NCI-H187 treated with DMSO at 0.1 percent for 48 hours (cell line): ENCODE measurements at regions not wholly inside any gene's neighbourhood (a gene's known extent, or its start where the extent isn't known, plus 50 kb on each side); places are given as distances from the start of the nearest gene placed in this dataset.
A peak's percentile ranks its signal among the peaks of the same experiment; 100 is the strongest.
"Not testable (repeated sequence)": the region's sequence is repeated elsewhere in the genome, so short reads cannot be mapped to it uniquely, and the experiment has no call there.

Experiments
- DNase-seq: peaks from one replicate; lab custom pipeline; 2025; lab: John Stamatoyannopoulos, UW

DNA sequence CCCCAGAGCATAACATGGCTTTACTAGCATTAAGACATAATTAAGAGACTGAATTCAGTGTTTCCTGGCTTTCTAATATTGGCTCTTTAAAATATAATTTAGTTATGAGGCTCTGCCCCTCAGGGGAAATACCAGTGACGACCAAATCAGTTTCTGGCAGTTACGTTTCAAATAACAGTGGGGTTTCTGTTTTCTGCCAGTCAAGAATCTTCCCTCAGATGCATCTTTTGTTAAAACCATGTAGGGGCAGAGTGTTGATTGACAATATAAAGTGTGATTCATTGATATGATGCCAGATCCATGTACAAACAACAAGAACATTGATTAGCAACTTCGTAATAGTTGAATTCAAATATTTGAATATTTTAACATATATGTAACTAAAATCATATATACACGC, 1169.7 kb downstream of the DIAPH3 start:
- DNase-seq, result no peak

GRCh38 chr13:58994777-58995176, 1169.0 kb downstream of the DIAPH3 start:
- DNase-seq, result no peak

GRCh38 chr13:58998716-58999115, 1165.0 kb downstream of the DIAPH3 start:
- no peak for DNase-seq

DNA sequence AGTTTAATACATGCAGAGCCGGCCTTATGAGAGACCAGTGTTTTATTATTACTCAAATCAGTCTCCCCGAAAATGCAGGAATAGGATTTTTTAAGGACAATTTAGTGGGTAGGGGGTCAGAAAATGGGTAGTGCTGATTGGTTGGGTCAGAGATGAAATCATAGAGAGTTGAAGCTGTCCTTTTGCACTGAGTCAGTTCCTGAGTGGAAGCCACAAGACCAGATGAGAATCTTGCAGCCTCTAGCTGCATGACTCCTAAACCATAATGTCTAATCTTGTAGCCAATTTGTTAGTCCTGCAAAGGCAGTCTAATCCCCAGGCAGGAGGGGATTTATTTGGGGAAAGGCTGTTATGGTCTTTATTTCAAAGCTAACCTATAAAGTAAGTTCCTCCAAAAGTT, 1163.9 kb downstream of the DIAPH3 start:
- no peak for DNase-seq

DNA sequence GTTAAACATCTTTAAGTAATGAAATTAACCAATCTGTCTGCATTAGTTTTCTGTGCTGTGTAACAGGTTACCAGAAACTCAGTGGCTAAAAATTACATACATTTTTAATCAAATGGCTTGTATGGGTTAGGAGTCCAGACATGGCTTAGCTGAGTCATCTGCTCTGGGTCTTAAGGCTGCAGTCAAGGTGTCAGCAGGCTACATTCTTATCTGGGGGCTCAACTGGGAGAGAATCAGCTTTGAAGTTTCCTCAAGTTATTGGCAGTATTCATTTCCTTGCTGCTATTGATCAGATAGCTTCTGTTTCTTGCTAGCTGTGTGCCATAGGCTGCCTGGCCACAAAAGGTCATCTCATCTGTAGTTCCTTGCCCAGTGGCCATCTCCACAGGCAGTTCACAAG, 1163.0 kb downstream of the DIAPH3 start:
- DNase-seq, result no peak

DNA sequence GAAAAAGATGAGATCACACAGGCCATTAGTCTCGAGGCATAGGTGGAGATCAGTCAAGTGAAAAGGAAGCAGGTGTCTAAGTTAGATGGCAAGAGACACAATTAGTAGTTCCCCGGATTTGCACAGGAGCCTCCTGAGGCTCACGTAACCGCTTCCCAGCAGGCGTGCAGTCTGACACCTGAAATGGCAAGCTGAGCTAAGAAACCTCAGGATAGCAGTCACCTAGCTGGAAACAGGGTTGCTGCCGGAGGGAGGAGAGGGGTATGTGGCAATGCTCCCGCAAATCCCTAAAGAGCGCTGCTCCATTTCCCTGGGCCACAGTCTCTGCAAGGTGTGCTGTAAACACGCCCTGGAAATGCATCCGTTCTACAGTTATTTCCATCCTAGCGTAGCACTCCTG, 1151.0 kb downstream of the DIAPH3 start:
- peak; percentile 28 for DNase-seq

DNA sequence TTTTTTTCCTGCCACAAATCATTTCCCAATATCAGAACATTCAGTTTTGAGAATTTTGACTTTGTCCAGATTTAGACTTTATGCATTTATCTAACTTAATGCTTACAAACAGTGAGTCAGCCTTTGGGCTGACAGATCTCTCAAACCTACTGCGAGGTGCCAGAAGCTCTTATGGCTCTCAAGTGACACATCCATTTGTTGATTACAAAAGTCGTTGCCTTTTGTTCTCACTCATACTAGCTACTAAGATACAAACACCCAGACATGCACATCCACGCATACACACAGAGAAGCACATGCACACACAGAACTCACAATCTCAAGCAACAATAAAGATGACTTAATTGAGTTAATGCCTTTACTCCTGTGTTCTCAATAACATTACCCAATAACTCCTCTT, 1147.5 kb downstream of the DIAPH3 start:
- no peak for DNase-seq

DNA sequence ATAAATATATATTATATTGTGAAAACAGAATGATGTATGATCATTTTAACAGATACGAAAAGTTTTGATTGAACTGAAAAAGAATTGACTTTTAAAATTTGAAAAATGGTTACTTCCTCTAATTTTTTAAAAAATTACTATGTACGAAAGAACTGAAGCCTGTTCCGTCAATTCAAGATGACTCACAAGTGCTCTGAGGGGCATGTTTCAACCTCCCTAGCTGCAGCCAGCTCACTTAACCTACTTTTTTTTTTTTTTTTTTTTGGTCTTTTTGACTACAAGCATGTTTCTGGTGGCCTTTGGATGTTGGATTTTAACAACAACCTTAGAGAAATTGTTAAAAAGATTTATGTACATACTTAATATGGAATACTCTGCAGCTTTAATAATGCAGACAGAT, 1139.3 kb downstream of the DIAPH3 start:
- no peak for DNase-seq

DNA sequence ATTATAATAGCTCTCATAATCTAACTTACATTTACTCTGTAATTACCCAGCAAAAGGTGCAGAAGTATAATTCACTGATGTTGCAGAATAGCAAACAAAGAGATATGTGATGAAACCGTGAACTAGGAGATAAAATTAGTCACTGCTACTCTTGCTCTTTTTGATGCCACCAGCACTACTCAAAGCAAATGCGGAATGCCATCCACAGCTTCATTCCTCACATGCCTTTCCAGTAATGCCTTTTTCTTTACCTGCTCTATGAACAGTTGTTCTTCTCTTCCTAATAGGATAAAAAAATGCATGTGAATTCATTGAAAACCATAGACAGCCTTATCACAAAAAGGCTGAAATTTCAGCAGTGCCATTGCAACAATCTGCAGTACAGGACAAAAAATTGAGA, 1129.5 kb downstream of the DIAPH3 start:
- DNase-seq, result no peak

DNA sequence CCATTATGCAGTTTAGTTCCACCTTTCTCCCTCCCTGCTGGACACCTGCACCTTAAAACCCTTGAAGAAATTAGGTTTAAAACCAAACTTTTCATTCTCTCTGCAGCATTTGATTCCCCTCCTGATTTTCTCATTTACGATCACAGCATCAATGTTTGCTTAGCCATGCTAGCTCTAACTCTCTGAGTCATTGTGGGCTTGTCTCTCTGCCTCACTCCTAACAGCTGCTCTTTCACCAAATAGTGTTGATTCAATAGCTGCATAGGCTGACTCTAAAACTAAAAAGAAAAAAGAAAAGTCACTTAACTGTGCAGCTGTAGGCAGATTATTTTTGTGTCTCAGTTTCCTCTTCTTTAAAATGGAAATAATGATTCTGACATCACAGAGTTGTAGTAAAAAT, 1124.9 kb downstream of the DIAPH3 start:
- no peak for DNase-seq

DNA sequence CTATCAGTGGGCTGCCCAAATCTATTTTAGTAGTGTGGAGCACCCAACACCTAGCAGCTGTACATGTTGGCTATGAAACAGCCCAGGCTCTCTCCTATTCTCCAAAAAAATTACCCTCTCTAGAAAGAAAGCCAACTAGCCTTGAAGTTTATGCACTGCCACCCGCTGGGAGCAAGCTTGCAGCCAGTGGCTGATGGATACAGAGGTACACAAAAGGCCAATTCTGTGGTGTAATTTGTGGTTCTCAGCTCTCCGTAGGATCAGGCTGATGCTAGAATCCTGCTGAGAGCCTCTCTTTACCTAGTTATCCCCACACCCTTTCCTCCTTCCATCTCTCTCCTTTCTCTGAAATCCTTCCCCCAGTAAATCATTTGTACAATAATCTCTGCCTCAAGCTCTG, 1120.7 kb downstream of the DIAPH3 start:
- DNase-seq, result no peak

GRCh38 chr13:59047546-59047945, 1116.2 kb downstream of the DIAPH3 start:
- no peak for DNase-seq

DNA sequence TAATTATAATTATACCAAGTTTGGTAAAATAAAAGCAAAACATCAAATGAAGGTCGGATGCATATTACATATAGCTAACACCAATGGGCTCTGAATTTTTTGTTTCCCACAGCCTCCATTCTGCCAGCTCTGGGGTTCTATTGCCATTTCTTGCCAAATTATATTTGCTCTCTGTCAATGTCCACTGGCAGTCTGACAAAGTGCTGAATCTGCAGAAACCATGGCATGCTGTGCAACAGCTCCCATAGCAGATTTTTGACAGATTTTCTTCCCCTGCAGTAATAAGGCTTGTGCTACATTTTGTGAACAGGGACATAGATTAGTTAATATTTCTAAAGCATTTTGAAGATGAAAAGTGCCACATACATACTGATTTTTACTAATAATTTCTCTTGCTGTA, 1102.1 kb downstream of the DIAPH3 start:
- DNase-seq, result no peak

DNA sequence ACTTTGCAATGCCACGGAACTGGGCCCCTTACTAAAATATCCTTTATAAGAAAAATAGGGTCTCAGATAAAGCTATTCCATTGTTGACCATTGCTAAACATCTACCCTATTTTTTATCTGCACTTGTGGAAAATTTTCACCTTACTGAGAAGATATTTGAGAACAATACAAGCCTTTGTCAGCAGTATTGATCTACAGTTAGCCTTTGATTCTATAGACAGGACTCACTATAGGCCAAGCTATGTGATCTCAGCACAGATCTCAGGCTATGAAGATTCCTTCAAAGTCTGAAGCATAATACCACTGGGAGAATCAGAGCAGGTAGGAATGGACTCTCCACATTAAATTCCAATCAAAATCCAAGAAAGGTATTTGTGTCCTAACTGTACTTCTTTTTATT, 1099.7 kb downstream of the DIAPH3 start:
- no peak for DNase-seq

GRCh38 chr13:59076386-59076785, 1087.3 kb downstream of the DIAPH3 start:
- not testable (repeated sequence) for DNase-seq

DNA sequence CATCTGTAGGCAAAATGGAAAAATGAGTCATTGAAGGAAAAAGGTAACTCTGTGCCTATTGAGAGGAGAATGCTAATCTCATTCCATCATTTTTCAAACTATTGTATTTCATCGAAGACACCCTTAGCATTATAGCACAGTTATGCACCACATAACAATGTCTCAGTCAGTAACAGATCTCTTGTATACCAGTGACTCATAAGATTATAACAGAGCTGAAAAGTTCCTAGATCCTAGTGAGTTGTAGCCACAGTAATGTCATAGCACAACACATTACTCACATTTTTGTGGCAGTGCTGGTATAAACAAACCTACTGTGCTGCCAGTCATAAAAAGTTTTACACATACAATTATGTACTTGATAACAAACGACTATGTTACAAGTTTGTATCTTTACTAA, 1077.6 kb downstream of the DIAPH3 start:
- DNase-seq, result no peak

- no peak for DNase-seq
Observed at GRCh38 chr13:59088716-59089115, 1075.0 kb downstream of the DIAPH3 start.

- no peak for DNase-seq
Observed at GRCh38 chr13:59094181-59094580, 1069.5 kb downstream of the DIAPH3 start.

GRCh38 chr13:59099182-59099974, 1064.3 kb downstream of the DIAPH3 start:
- no peak for DNase-seq

DNA sequence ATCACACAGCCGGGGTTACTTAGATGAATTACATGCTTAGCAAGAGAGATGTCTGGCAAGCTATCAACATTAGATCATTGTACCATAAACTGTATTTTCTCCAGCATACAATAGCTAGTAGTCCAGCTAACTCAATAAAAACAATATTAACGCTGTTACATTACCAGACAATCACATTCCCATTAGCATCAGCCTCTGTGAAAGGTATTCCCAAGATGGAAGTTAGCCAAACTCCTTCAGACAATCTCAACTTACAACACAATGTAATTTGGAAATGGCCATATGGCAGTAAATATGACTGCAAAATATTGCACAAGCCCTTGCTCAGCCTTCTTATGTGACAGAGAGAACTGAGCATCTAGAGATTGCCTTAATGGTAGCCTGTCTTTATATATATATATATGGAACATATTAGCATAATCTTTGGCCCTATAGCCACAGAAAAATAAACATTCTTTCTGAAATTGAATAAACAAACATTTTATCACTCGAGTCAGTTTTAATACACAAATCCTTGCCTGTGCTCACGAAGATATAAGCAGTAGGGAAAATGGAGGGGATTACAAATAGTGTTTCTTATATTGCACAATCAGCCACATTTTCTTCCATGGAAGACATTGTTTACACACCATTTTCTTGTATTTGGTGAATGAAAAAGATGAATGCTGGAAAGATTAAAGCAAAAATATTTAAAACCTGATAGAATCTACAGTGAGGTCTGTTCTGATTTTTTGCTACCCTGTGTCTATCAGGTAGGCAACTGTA, 1060.5 kb downstream of the DIAPH3 start:
- no peak for DNase-seq

- no peak for DNase-seq
Observed at GRCh38 chr13:59111751-59112171, 1052.0 kb downstream of the DIAPH3 start.

- no peak for DNase-seq
Observed at GRCh38 chr13:59112221-59112718, 1051.5 kb downstream of the DIAPH3 start.

- DNase-seq, result no peak
Observed at GRCh38 chr13:59119475-59119874, 1044.3 kb downstream of the DIAPH3 start.
